Neural progenitor cell (in vitro differentiated cells): ENCODE measurements at regions not wholly inside any gene's neighbourhood (a gene's known extent, or its start where the extent isn't known, plus 50 kb on each side); places are given as distances from the start of the nearest gene placed in this dataset.

Source experiments
- DNase-seq: peaks from one replicate; pipeline ENCODE4 v3.0.0-alpha.2; 2016; ENCODE audit warnings: low spot score
- H2AFZ ChIP-seq: fragments of 200-600 bp; sonication (generic); replicated peaks from 2 replicates; pipeline ENCODE4 v1.6.1; 2016; ENCODE audit warnings: antibody characterized with exemption
- H3F3A ChIP-seq: fragments of 200-600 bp; sonication (generic); 2 replicates; pipeline ENCODE4 v1.6.1; 2016; ENCODE audit warnings: antibody characterized with exemption, low read depth
- H3K27ac ChIP-seq: fragments of 200-600 bp; sonication (generic); 2 replicates; pipeline ENCODE4 v1.5.1; 2016; ENCODE audit warnings: mild to moderate bottlenecking
- H3K27me3 ChIP-seq: fragments of 200-600 bp; sonication (generic); 2 replicates; pipeline ENCODE4 v1.6.1; 2016; ENCODE audit warnings: mild to moderate bottlenecking, moderate library complexity
- H3K36me3 ChIP-seq: fragments of 200-600 bp; sonication (generic); 2 replicates; pipeline ENCODE4 v1.5.1; 2016
- H3K4me1 ChIP-seq: fragments of 200-600 bp; sonication (generic); 2 replicates; pipeline ENCODE4 v1.6.1; 2016; ENCODE audit warnings: mixed run types
- H3K4me2 ChIP-seq: fragments of 200-600 bp; sonication (generic); 2 replicates; pipeline ENCODE4 v1.6.1; 2016
- H3K4me3 ChIP-seq: fragments of 200-600 bp; sonication (generic); 2 replicates; pipeline ENCODE4 v1.5.1; 2016
- H3K79me2 ChIP-seq: fragments of 200-600 bp; sonication (generic); 2 replicates; pipeline ENCODE4 v1.6.1; 2016; ENCODE audit warnings: low read depth
- H3K9ac ChIP-seq: fragments of 200-600 bp; sonication (generic); 2 replicates; pipeline ENCODE4 v1.6.1; 2016
- H3K9me3 ChIP-seq: fragments of 200-600 bp; sonication (generic); 2 replicates; pipeline ENCODE4 v1.5.1; 2016; ENCODE audit warnings: low read depth
- H4K20me1 ChIP-seq: fragments of 200-600 bp; sonication (generic); 2 replicates; pipeline ENCODE4 v1.6.1; 2016; ENCODE audit warnings: low read depth
- H3K27ac Mint-ChIP-seq: 3 replicates; pipeline ENCODE4 v1.8.0; 2021; ENCODE audit warnings: mixed read lengths
- H3K27me3 Mint-ChIP-seq: 2 replicates; pipeline ENCODE4 v1.8.0; 2022; ENCODE audit warnings: low read depth, mild to moderate bottlenecking, inconsistent platforms, moderate library complexity, mixed read lengths; ENCODE audit not compliant: insufficient read depth
- H3K36me3 Mint-ChIP-seq: 3 replicates; pipeline ENCODE4 v1.8.0; 2021; ENCODE audit warnings: mixed read lengths
- H3K4me1 Mint-ChIP-seq: 3 replicates; pipeline ENCODE4 v1.8.0; 2021; ENCODE audit warnings: mixed read lengths
- H3K4me3 Mint-ChIP-seq: 3 replicates; pipeline ENCODE4 v1.8.0; 2021; ENCODE audit warnings: mild to moderate bottlenecking, moderate library complexity, mixed read lengths
- H3K9me3 Mint-ChIP-seq: 3 replicates; pipeline ENCODE4 v1.8.0; 2020; ENCODE audit warnings: mixed read lengths
- CTCF ChIP-seq: fragments of 200-600 bp; sonication (generic); IDR thresholded peaks from 2 replicates; pipeline ENCODE4 v1.5.1; 2017; ENCODE audit warnings: antibody characterized with exemption, mild to moderate bottlenecking
- EZH2 ChIP-seq: fragments of 200-600 bp; sonication (generic); IDR thresholded peaks from 2 replicates; pipeline ENCODE4 v1.6.1; 2017; ENCODE audit warnings: antibody characterized with exemption, mild to moderate bottlenecking, moderate library complexity
- EZH2phosphoT487 ChIP-seq: fragments of 200-600 bp; sonication (generic); IDR thresholded peaks from 2 replicates; pipeline ENCODE4 v1.6.1; 2017; ENCODE audit warnings: antibody characterized with exemption

- Mint-ChIP-seq H3K4me3 (no peak overlapping the region), H3K4me1 (no peaks in the 10 kb centered on the region), H3K9me3 (peaks cover 17% of the 10 kb centered on the region), H3K36me3 (peaks cover 5% of the 10 kb centered on the region), H3K27ac (no peak overlapping the region), H3K27me3 (peaks cover 1% of the 10 kb centered on the region)
- Histone ChIP-seq H3K9me3 (no peaks in the 10 kb centered on the region), H3K9ac (no peak overlapping the region), H3K36me3 (no peaks in the 10 kb centered on the region), H3K79me2 (no peaks in the 10 kb centered on the region), H3K4me2 (no peak overlapping the region), H4K20me1 (no peaks in the 10 kb centered on the region), H3F3A (no peaks in the 10 kb centered on the region), H3K27ac (no peak overlapping the region), H3K4me1 (no peaks in the 10 kb centered on the region), H3K27me3 (no peaks in the 10 kb centered on the region), H3K4me3 (no peak overlapping the region), H2AFZ (no peak overlapping the region)
- no peak for DNase-seq
- no peak for TF ChIP-seq EZH2phosphoT487
- TF ChIP-seq CTCF: no peak
- TF ChIP-seq EZH2: no peak
Observed at GRCh38 chr2:38129987-38130386, 54.0 kb upstream of the CYP1B1 start.

GRCh38 chr2:38129481-38129880, 53.5 kb upstream of the CYP1B1 start:
- Histone ChIP-seq H3K79me2 (no peaks in the 10 kb centered on the region), H3K4me2 (no peak overlapping the region), H3K9ac (no peak overlapping the region), H4K20me1 (no peaks in the 10 kb centered on the region), H2AFZ (no peak overlapping the region), H3K36me3 (no peaks in the 10 kb centered on the region), H3K27me3 (no peaks in the 10 kb centered on the region), H3K4me1 (no peaks in the 10 kb centered on the region), H3K4me3 (no peak overlapping the region), H3K9me3 (no peaks in the 10 kb centered on the region), H3K27ac (no peak overlapping the region), H3F3A (no peaks in the 10 kb centered on the region)
- no peak for TF ChIP-seq CTCF
- no peak for TF ChIP-seq EZH2
- TF ChIP-seq EZH2phosphoT487: no peak
- no peaks in the 10 kb centered on the region for H3K4me1 Mint-ChIP-seq
- no peaks in the 10 kb centered on the region for H3K27me3 Mint-ChIP-seq
- H3K9me3 Mint-ChIP-seq: peaks cover 17% of the 10 kb centered on the region
- no peak overlapping the region for H3K4me3 Mint-ChIP-seq
- peaks cover 5% of the 10 kb centered on the region for H3K36me3 Mint-ChIP-seq
- no peak for DNase-seq
- H3K27ac Mint-ChIP-seq: no peak overlapping the region

GRCh38 chr2:38128653-38129052, 52.7 kb upstream of the CYP1B1 start:
- Histone ChIP-seq H3K9me3 (no peaks in the 10 kb centered on the region), H3K4me1 (no peaks in the 10 kb centered on the region), H3K36me3 (no peaks in the 10 kb centered on the region), H4K20me1 (no peaks in the 10 kb centered on the region), H3K27me3 (no peaks in the 10 kb centered on the region), H3K4me3 (no peak overlapping the region), H3K27ac (no peak overlapping the region), H2AFZ (no peak overlapping the region), H3K79me2 (no peaks in the 10 kb centered on the region), H3K4me2 (no peak overlapping the region), H3K9ac (no peak overlapping the region), H3F3A (no peaks in the 10 kb centered on the region)
- Mint-ChIP-seq H3K4me1 (no peaks in the 10 kb centered on the region), H3K9me3 (peaks cover 17% of the 10 kb centered on the region), H3K27ac (no peak overlapping the region), H3K36me3 (peaks cover 5% of the 10 kb centered on the region), H3K27me3 (no peaks in the 10 kb centered on the region), H3K4me3 (no peak overlapping the region)
- TF ChIP-seq CTCF: no peak
- no peak for TF ChIP-seq EZH2phosphoT487
- TF ChIP-seq EZH2: no peak
- DNase-seq: no peak
